MM.1S (cell line): ENCODE measurements at regions not wholly inside any gene's neighbourhood (a gene's known extent, or its start where the extent isn't known, plus 50 kb on each side); places are given as distances from the start of the nearest gene placed in this dataset.

Experiments used
- CTCF ChIP-seq: fragments of 300-600 bp; sonication (generic); IDR thresholded peaks from 2 replicates; pipeline ENCODE4 v1.5.1; 2016; ENCODE audit warnings: antibody characterized with exemption, low read length, mixed read lengths
- EZH2 ChIP-seq: fragments of 300-600 bp; sonication (generic); optimal IDR thresholded peaks from 2 replicates; pipeline ENCODE3; 2017; ENCODE audit warnings: low read depth, mild to moderate bottlenecking, antibody characterized with exemption, low read length, mixed read lengths
- EZH2phosphoT487 ChIP-seq: fragments of 300-600 bp; sonication (generic); IDR thresholded peaks from 2 replicates; pipeline ENCODE4 v1.6.1; 2018; ENCODE audit warnings: antibody characterized with exemption, low read length

GRCh38 chr12:114821570-114821969, 137.6 kb upstream of the TBX3 start:
- TF ChIP-seq CTCF (no peak), EZH2 (no peak), EZH2phosphoT487 (no peak)
